NCI-H2196 treated with DMSO at 0.1 percent for 48 hours (cell line): ENCODE measurements at regions not wholly inside any gene's neighbourhood (a gene's known extent, or its start where the extent isn't known, plus 50 kb on each side); places are given as distances from the start of the nearest gene placed in this dataset.

Experiments
- DNase-seq: peaks from one replicate; lab custom pipeline; 2025; ENCODE audit not compliant: unreplicated experiment; lab: John Stamatoyannopoulos, UW

DNA sequence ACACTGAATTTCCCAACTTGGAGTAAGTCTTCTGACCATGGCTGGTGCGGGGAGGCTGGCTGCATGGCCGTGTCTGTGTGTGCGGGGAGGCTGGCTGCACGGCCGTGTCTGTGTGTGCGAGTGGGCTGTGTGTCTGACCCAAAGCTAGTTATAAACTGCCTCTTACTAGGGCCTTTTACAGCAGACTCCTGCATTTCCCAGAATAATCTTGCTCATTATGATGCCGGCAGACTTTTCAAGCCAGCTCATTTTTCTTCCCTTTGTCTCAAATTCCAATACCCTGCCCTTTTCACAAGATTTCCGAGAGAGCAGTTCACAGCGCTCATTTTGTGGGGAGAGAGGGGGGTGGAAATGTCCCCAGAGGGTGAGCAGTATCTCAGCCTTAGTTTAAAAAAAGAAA lies 470.7 kb upstream of the BRINP1 start:
- DNase-seq, result no peak

DNA sequence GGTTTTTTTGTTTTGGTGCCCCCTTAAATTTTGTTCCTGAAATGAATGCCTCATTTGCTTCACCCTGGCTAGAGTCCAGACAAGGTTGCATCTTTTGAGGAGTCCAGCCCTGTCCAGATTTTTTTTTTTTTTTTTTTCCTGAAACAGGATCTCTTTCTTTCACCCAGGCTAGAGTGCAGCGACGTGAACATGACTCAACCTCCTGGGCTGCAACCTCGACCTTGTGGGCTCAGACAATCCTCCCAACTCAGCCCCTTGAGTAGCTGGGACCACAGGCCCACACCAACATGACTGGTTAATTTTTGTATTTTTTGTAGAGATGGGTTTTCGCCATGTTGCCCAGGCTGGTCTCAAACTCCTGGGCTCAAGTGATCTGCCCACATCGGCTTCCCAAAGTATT lies 469.0 kb upstream of the BRINP1 start:
- no peak for DNase-seq

DNA sequence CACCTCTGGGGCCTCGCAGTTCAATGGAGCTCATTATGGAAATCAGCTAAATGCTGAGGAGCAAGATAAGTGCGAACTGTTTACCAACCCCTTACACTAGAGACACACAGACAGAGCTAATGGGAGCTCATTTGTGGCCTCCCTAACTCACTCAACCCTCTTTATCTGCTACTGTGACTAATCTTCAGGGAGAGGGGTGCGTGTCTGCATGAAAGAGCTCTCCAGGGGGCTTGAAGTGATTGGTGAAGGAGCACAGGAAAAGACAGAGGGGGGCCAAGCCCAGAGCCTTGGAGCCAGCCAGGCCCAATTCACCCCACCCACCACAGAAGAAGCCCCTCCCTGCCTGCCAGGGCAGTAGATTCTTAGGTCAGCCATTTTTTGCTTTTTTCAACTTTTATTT lies 466.8 kb upstream of the BRINP1 start:
- DNase-seq, result no peak

DNA sequence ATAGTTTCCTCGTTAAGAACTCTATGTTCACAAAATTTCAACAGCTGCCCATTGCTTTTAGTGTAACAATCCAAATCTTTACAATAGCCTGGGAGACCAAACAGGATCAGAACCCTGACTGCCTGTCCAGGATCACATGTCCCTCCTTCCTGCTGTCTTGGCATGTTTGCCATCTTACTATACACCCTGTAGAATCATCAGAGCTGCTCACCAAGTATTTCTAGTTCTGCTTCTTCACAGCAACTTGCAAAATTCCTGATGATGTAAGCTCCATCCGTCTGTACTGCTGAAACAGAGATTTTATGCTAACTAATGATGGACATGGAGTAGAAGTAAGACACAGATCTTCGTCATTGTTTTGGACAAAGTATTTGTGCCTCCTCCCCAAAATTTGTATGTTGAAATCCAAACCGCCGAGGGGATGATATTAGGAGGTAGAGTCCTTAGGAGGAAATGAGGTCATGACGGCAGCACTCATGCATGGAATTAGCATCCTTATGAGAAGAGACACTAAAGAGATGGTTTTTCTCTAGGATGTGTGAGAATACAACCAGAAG lies 464.9 kb upstream of the BRINP1 start:
- no peak for DNase-seq

DNA sequence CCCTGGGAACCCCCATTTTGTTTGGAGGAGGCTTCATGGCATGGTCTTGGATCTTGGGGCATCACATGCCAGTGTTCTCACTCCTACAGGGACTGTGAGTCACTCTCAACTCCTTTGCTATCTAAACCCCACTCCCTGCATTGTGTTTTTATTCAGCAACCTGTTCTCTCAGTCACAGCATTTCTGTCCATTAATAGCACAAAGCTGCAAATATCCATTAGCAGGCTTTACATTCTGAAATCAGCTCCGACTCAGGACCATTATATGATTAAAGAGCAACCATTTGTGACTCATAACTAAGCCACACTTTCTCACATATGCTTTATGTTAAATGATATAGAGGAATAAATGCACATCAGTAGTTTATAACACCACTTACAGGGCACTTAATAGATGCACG lies 462.1 kb upstream of the BRINP1 start:
- DNase-seq, result no peak

DNA sequence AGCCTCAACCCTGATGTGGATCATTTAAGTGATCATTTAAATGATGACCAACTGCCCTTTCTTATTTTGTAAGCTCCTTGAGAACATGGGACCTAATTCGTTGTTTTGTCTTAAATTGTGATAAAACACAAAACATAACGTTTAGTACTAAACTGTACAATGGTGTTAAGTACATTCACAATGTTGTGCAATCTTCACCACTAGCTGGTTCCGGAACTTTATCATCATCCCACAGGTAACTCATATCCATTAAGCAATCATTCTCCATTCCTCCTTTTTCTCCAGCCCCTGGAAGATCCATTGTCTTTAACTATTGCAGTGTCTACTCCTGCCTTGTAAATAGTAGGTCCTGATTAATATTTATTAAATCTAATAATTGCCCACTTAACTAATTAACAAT lies 460.5 kb upstream of the BRINP1 start:
- DNase-seq, result no peak

DNA sequence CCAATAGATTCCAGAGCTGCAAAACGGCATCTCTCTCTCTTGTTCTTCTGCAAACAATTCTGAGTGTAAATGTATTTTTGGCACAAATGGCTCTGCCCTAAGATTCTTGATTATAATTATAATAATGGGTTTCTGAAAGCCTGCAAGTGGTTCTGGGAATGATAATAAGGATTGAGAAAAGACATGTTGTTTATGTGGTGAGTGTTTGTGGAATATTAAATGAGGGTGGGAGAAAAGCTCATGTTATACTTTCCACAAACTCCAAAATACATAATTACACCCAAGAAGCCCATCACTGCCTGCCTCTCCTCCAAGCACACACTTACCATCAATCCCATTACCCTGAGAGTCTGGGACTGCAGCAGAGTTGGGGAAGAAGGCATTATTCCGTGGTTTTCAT lies 460.0 kb upstream of the BRINP1 start:
- no peak for DNase-seq

DNA sequence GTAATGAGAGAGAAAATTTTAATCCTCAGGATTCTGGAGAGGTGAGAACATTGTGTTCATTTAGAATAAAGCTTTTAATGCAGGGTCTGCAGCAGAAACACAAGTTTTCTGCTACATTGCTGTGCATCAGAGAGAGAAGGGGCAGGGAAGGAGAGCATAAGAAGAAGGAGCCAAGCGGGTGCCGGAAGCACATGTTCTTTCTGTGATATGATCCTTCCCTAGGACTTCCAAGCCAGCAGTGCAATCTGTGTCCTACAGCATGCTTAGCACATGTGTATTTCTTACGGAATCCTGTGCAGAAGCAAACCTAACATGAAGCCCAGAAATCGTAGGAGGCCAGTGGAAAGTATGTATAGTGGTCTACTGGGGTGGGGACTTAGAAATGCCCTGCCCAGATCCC lies 458.3 kb upstream of the BRINP1 start:
- DNase-seq, result no peak

DNA sequence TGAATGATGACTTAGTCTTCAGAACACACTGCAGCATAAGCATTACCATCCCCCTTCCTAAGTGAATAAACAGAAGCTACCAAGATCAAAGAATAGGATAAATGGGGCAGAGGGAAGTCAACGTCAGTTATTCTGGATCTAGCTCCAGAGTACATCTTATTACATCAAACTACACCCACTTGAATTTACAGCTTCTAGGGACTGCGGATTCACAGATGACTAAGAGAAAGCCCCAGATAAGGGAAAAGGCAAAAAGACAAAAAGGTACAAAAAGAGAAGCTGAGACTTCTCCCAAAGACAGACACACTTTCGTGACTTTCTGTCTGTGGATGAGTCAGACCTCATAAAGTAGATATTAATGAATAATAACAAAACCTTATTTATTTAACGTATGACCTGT lies 457.9 kb upstream of the BRINP1 start:
- DNase-seq, result no peak

DNA sequence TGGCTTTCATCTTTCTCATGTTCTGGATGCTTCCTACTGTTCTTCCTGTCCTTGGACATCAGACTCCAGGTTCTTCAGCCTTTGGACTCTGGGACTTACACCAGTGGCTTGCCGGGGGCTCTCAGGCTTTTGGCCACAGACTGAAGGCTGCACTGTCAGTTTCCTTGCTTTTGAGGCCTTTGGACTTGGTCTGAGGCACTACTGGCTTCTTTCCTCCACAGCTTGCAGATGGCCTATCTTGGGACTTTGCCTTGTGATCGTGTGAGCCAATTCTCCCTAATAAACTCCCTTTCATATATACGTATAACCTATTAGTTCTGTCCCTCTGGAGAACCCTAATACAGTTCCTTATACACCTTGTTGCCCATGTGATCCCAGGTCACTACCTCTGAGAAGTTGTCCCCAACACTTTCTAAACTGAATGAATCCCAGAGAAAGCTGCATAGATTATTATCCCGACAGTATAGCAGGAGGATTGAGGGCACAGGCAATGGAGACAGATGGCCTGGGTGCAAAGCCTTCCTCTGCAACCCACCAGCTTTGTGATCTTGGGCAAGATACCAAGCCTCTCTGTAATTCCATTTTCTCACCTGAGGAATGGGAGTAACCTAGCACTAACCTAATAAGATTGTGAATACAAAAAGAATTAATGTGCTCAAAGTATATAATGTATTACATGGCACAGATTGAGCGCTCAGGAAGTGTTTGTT lies 449.6 kb upstream of the BRINP1 start:
- no peak for DNase-seq

DNA sequence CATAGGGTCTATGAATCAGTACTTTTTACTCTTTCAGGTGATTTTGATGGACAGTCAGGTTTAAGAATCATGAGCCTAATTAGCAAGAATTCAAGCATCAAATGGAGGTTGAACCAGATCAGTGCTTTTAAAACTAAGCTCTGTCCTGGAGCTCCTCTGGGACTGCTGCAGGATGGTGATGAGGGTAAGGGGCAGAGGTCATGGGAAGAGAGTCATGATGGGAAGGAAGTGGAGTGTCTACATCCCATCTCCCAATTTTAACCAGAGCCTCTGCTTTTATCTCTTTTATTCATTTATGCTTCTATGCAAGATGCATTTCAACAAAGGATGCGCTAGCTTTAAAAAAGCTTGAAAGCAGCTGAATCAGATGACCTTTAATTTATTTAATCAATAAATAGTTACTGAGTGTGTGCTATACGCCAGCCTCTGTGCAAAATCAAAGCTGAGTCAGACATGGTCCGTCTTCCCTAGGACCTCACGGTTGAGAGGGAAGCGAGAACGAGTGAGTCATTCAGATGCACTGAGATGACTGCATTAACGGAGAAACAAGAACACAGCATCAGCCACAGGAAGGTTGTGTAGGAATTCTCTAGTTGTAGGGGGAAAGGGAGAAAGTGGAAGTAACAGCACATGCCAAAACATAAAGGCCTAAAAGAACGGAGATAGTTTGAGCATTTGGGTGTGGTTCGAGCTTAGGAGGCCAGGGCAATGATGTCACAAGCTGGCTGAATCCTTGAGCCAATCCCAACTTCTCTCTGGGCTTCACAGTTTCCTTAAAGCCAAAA lies 441.6 kb upstream of the BRINP1 start:
- no peak for DNase-seq

DNA sequence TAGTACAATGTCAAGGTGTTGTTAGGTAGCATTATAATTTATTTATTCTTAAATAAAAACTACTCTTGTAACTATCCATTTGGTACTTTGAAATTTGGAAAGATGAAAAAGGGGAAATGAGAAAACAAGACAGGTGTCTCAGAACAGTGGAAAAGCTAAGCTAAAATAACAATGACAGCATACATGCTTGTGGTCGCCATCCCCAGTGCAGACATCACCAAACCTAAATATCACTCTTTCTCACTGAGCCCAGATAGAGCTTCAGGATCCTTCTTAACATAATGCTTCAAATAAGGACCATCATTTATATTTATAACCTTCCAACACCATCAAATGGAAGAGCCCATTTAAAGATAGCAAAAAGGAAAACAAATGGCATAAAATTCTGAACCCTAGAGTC lies 434.4 kb upstream of the BRINP1 start:
- DNase-seq, result no peak

DNA sequence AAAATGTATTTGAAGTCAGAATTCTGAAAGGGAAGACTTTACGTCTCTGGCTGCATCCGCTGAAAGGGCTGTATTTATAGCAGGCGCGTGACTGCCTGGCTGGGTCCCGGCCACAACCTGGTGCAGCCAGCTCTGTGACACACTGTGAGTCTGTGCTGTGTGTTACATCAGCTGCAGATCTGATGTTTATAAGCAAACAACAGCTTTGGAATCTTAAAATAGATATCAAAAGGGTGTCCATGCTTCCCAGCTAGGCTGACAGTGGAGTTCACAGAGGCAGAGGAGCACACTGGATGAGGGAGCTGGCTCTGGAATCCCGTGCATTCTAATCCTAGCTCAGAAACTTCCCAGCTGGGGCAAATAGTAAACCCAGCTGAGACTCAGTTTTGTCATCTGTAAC lies 433.4 kb upstream of the BRINP1 start:
- no peak for DNase-seq

DNA sequence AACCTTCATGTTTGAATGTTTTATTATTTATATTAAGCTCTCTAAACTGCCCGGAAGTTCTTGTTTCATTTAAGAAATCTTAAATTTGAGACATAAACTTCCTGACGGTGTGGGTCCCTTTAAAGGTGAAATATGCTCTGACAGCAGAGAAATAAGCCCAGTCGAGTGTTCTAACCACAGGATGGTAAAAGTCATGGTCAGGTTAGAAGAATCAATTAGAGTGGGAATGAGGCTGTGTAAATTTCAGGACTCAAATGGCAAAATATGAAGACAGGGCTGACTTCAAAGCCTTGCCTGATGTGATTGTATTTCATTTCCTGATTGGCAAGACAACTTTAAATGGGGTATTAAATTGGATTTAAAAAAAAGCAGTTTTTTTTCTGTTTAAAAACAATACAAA lies 432.9 kb upstream of the BRINP1 start:
- DNase-seq, result no peak

DNA sequence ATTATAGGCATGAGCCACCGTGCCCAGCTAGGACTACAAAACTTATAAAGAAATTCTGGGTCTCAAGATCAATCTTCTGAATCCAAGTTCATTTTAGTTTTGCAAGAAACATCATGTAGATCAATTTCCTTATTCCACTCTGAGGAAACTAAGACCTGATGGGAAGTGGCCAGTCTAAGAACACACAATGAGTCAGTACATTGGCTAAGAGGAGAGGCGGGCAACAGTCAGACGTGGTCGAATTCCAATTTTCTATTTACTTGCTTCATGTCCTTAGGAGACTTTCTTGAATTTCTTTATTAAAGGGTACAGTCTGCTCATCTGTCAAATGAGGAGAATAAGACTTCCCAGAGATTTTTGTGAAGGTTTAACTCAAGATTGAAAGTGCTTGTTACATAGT lies 432.1 kb upstream of the BRINP1 start:
- no peak for DNase-seq

DNA sequence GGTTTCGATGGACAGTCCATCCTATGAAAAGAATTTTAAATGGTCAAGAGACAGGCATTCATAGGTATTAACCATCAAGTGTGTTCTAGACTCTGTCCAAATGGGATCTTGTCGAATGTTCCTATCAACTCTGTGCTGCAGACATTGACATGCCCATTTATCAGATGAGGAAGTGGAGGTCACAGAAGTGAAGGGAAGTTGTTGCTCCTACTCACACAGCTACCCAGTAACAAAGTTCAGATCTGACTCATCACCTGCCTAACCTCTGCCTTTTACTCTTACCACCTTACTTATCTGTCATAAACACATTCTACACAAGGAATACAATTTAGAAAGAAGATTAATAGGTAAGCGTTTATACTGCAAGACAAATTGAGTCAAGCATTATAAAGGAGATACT lies 426.2 kb upstream of the BRINP1 start:
- DNase-seq, result no peak

DNA sequence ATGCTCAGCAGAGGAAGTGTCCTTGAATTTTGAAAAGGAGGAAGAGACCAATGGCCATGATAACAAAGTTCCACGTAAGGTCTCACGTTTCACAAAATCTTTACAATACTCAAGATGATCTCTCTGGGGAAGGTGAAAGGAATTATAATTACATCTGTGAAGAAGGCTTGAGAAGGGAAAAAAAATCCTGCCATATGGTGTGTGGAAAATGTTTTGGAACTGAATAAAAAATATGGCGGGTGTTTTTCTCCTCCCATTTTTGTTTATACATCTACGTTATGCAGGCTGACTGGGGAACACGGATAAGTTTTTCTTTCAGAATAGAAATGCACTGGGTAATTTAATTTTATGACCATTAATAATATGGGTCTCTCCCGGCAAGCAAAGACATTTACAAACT lies 425.6 kb upstream of the BRINP1 start:
- DNase-seq, result no peak

DNA sequence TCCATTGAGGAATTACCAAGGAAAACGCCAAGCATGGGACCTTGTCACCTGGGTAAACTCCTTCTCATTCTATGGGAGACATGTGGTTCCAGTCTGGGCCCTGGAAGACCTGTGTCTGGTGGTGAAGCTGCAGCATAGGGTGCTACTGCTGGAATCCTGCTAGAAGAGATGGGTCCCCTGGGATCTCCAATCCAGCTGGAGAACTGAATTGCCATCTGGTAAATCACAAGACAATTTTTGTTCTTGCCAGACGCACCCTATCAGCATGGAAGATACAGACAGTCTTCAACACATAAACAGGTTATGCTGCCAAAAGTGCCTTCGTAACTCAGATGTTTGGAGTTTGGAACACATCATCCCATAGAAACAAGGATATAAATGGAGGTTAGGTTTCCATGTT lies 424.0 kb upstream of the BRINP1 start:
- DNase-seq, result no peak

DNA sequence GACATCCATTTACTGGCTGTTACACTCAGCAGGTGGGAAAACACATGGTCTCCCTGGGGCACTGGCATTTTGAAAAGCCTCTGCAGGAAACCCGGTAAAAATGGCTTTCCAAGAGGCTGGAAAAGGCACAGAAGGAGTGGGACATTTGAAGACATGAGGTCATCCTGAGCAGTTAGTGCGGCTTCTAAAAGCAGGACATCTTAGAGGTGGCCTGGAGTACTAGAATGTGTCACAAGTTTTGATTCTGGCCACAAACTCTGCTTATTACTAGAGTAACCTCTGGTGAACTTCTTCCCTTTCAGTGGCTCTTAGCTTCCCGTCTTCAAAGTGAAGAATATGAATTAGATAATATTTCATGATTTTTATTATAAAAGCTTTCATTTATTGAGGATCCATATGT lies 423.0 kb upstream of the BRINP1 start:
- no peak for DNase-seq

DNA sequence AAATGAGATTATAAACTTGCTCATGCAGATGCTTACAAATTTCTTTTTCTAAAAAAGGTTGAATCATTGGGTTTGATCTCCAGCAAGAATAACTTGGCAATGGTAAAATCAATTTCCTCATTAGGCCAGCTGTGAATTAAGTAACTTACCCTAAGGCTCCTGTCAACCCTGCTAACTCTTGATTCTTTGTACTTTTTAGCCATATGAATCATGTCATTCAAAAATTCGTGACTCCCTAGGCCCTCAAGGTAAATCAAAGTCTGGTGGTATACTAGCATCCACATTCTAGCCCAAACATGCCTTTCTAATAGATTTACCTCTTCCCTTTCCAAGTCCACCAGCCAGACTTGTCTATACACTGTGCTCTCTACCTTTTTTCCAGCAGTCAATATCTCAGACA lies 420.8 kb upstream of the BRINP1 start:
- no peak for DNase-seq

DNA sequence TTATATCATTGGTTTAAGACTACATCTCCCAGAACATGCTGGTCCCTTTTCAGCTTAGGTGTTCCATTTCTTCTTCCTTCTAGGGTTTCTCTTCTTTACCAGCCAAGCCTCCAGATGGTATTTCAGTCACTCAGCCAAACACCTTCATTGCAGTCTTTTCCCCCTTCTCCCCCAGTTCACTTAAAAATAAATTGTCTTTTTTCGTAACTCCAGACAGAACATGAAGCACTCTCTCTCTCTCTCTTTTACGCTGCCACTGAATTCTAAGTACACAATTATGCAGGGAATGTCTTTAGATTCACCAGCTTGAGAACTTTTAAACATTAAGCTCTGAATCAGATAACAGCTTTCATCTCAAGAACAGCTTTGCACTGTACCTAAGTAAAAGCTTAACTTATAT lies 419.7 kb upstream of the BRINP1 start:
- DNase-seq, result no peak

DNA sequence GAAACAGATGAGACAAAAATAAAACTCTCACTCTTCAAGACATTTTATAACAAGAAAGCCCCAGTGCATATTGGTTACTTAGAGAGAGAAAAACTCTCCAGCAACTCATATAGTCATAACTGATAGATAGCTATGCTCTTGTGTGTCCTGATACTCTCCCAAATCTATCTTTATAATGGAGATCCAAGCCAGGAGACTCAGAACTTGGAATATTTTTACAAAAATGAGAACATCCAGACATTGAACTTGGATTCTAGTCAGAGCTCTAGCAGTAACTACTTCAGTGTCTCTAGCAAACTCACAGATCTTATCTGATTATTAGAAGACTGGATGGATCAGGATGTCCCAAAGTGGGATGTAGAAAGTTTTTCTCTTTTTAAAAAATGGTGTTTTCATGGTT lies 412.7 kb upstream of the BRINP1 start:
- no peak for DNase-seq

DNA sequence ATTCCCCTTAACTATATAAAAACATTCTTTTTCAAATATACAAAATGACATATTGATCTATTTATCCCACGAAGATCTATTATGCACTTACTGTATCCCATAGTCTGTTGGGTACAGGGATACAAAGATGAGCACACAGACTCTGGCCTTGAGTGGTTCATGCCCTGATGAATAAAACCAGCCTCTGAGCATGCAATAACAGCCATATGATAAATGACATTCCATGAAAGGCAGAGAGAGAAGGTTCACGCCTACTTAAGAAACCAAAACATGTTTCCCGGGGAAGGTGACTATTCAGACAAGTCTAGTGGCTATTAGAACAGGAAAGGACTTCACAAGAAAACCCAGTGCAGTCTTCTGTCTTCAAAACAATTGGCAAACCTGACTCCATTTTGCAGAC lies 406.2 kb upstream of the BRINP1 start:
- DNase-seq, result no peak
